GM23338 (cell line): ENCODE measurements at regions not wholly inside any gene's neighbourhood (a gene's known extent, or its start where the extent isn't known, plus 50 kb on each side); places are given as distances from the start of the nearest gene placed in this dataset.

ENCODE experiments used
- ATAC-seq: fragments of 200-7000 bp; cut with Tn5 transposase; 3 replicates; pipeline ENCODE4 v1.9.1; 2020
- DNase-seq: peaks from one replicate; pipeline ENCODE4 v3.0.0-alpha.2; 2015; ENCODE audit warnings: low spot score
- H2AFZ ChIP-seq: fragments of 200-600 bp; sonication (generic); 2 replicates; pipeline ENCODE4 v1.8.0; 2016; ENCODE audit warnings: antibody characterized with exemption, mild to moderate bottlenecking, moderate library complexity
- H3F3A ChIP-seq: fragments of 200-600 bp; sonication (generic); replicated peaks from 2 replicates; pipeline ENCODE4 v1.8.0; 2017; ENCODE audit warnings: antibody characterized with exemption, mixed run types, low read depth
- H3K27ac ChIP-seq: fragments of 200-600 bp; sonication (generic); 2 replicates; pipeline ENCODE4 v1.6.1; 2016; ENCODE audit warnings: low read depth
- H3K27me3 ChIP-seq: fragments of 200-600 bp; sonication (generic); 2 replicates; pipeline ENCODE4 v1.8.0; 2016; ENCODE audit warnings: mild to moderate bottlenecking, mixed run types, moderate library complexity; ENCODE audit not compliant: insufficient read depth
- H3K36me3 ChIP-seq: fragments of 200-600 bp; sonication (generic); 2 replicates; pipeline ENCODE4 v1.8.0; 2016; ENCODE audit warnings: mild to moderate bottlenecking; ENCODE audit not compliant: insufficient read depth
- H3K4me1 ChIP-seq: fragments of 200-600 bp; sonication (generic); 2 replicates; pipeline ENCODE4 v1.8.0; 2016; ENCODE audit warnings: mild to moderate bottlenecking, moderate library complexity; ENCODE audit not compliant: insufficient read depth
- H3K4me2 ChIP-seq: fragments of 200-600 bp; sonication (generic); 2 replicates; pipeline ENCODE4 v1.7.1; 2017; ENCODE audit warnings: mixed run types
- H3K4me3 ChIP-seq: fragments of 200-600 bp; sonication (generic); 2 replicates; pipeline ENCODE4 v1.6.1; 2016; ENCODE audit warnings: mixed run types
- H3K79me2 ChIP-seq: fragments of 200-600 bp; sonication (generic); replicated peaks from 2 replicates; pipeline ENCODE4 v1.8.0; 2017; ENCODE audit warnings: mild to moderate bottlenecking; ENCODE audit not compliant: insufficient read depth
- H3K9me2 ChIP-seq: fragments of 200-600 bp; sonication (generic); 2 replicates; pipeline ENCODE4 v1.8.0; 2017; ENCODE audit not compliant: insufficient read depth
- H4K20me1 ChIP-seq: fragments of 200-600 bp; sonication (generic); replicated peaks from 2 replicates; pipeline ENCODE4 v1.8.0; 2017; ENCODE audit warnings: mild to moderate bottlenecking; ENCODE audit not compliant: insufficient read depth
- H3K27ac Mint-ChIP-seq: 2 replicates; pipeline ENCODE4 v1.8.0; 2020; ENCODE audit warnings: inconsistent platforms, mild to moderate bottlenecking, moderate library complexity, mixed read lengths
- H3K27me3 Mint-ChIP-seq: 3 replicates; pipeline ENCODE4 v1.8.0; 2022; ENCODE audit warnings: low read depth, mild to moderate bottlenecking, moderate library complexity, mixed read lengths, inconsistent platforms; ENCODE audit not compliant: insufficient read depth, poor library complexity
- H3K36me3 Mint-ChIP-seq: 3 replicates; pipeline ENCODE4 v1.8.0; 2021; ENCODE audit warnings: low read depth, mild to moderate bottlenecking, inconsistent platforms, moderate library complexity, mixed read lengths
- H3K4me1 Mint-ChIP-seq: 3 replicates; pipeline ENCODE4 v1.8.0; 2020; ENCODE audit warnings: mild to moderate bottlenecking, inconsistent platforms, mixed read lengths
- H3K4me3 Mint-ChIP-seq: 3 replicates; pipeline ENCODE4 v1.8.0; 2021; ENCODE audit warnings: moderate library complexity, mild to moderate bottlenecking, inconsistent platforms, mixed read lengths
- H3K9me3 Mint-ChIP-seq: 3 replicates; pipeline ENCODE4 v1.8.0; 2020; ENCODE audit warnings: moderate library complexity, mild to moderate bottlenecking, inconsistent platforms, mixed read lengths
- CTCF ChIP-seq, 2 experiments: fragments of 200-600 bp in 1 of 2; sonication (generic) in 1 of 2; conservative IDR thresholded peaks; 2 replicates each; pipeline versions ENCODE4 v1.5.1 to v1.6.1; 2016 to 2017; ENCODE audit warnings: antibody characterized with exemption in 2 of 2, low read depth in 2 of 2, mild to moderate bottlenecking in 2 of 2, moderate library complexity in 1 of 2
- NANOG ChIP-seq: IDR thresholded peaks from 2 replicates; pipeline ENCODE4 v1.6.1; 2016; ENCODE audit warnings: antibody characterized with exemption, borderline replicate concordance
- POLR2AphosphoS5 ChIP-seq: IDR thresholded peaks from 2 replicates; pipeline ENCODE4 v1.6.1; 2016; ENCODE audit warnings: antibody characterized with exemption, low read depth
- STAT1 ChIP-seq: IDR thresholded peaks from one replicate; pipeline ENCODE4 v1.6.1; 2016; ENCODE audit warnings: antibody characterized with exemption; ENCODE audit not compliant: unreplicated experiment
- TF ChIP-seq, protein P1 (sequence below): fragments of 250-450 bp; sonication (Bioruptor Pico); IDR thresholded peaks from 2 replicates; pipeline ENCODE4 v1.5.0; 2020; ENCODE audit warnings: mild to moderate bottlenecking, moderate library complexity
- TF ChIP-seq, protein P2 (sequence below): IDR thresholded peaks from 2 replicates; pipeline ENCODE4 v1.6.1; 2016; ENCODE audit warnings: antibody characterized with exemption
- TF ChIP-seq, protein P3 (sequence below): IDR thresholded peaks from one replicate; pipeline ENCODE4 v1.6.1; 2018; ENCODE audit warnings: antibody characterized with exemption; ENCODE audit not compliant: unreplicated experiment

DNA sequence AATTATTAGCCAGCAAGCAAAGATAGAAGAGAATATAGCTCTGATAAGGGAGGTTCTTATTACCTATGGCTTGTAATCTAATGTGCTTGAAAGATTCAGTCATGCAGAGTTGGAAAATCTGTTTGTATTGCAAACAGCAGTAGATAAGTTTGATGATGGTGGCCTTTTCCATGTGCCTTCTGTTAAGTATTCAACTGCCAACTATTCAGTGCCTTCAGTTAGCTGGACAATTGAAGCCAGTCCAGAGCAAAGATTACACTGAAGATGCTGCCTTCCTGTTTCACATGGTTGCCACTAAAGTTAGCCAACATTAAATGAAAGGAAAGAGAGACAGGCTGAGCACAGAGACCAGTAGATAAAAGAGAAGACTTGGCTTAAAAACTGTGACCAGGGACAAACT lies 92.7 kb upstream of the SLC38A2 start:
- no peaks in the 10 kb centered on the region for H3K9me2 ChIP-seq
- H3K36me3 Mint-ChIP-seq = peaks cover 16% of the 10 kb centered on the region; the same call in 2 of the 3 replicates
- H3K27ac ChIP-seq = no peak overlapping the region
- no peak overlapping the region for H3K4me3 Mint-ChIP-seq
- peaks cover 3% of the 10 kb centered on the region for H3K27me3 Mint-ChIP-seq
- ATAC-seq (no peak), DNase-seq (no peak)
- no peak overlapping the region for H2AFZ ChIP-seq
- no peak overlapping the region for H3K4me3 ChIP-seq
- no peaks in the 10 kb centered on the region for H3K36me3 ChIP-seq
- H3K27ac Mint-ChIP-seq = no peak overlapping the region
- H3K4me1 Mint-ChIP-seq = peaks cover 18% of the 10 kb centered on the region
- H3K79me2 ChIP-seq = no peaks in the 10 kb centered on the region
- TF ChIP-seq, protein P1, sequence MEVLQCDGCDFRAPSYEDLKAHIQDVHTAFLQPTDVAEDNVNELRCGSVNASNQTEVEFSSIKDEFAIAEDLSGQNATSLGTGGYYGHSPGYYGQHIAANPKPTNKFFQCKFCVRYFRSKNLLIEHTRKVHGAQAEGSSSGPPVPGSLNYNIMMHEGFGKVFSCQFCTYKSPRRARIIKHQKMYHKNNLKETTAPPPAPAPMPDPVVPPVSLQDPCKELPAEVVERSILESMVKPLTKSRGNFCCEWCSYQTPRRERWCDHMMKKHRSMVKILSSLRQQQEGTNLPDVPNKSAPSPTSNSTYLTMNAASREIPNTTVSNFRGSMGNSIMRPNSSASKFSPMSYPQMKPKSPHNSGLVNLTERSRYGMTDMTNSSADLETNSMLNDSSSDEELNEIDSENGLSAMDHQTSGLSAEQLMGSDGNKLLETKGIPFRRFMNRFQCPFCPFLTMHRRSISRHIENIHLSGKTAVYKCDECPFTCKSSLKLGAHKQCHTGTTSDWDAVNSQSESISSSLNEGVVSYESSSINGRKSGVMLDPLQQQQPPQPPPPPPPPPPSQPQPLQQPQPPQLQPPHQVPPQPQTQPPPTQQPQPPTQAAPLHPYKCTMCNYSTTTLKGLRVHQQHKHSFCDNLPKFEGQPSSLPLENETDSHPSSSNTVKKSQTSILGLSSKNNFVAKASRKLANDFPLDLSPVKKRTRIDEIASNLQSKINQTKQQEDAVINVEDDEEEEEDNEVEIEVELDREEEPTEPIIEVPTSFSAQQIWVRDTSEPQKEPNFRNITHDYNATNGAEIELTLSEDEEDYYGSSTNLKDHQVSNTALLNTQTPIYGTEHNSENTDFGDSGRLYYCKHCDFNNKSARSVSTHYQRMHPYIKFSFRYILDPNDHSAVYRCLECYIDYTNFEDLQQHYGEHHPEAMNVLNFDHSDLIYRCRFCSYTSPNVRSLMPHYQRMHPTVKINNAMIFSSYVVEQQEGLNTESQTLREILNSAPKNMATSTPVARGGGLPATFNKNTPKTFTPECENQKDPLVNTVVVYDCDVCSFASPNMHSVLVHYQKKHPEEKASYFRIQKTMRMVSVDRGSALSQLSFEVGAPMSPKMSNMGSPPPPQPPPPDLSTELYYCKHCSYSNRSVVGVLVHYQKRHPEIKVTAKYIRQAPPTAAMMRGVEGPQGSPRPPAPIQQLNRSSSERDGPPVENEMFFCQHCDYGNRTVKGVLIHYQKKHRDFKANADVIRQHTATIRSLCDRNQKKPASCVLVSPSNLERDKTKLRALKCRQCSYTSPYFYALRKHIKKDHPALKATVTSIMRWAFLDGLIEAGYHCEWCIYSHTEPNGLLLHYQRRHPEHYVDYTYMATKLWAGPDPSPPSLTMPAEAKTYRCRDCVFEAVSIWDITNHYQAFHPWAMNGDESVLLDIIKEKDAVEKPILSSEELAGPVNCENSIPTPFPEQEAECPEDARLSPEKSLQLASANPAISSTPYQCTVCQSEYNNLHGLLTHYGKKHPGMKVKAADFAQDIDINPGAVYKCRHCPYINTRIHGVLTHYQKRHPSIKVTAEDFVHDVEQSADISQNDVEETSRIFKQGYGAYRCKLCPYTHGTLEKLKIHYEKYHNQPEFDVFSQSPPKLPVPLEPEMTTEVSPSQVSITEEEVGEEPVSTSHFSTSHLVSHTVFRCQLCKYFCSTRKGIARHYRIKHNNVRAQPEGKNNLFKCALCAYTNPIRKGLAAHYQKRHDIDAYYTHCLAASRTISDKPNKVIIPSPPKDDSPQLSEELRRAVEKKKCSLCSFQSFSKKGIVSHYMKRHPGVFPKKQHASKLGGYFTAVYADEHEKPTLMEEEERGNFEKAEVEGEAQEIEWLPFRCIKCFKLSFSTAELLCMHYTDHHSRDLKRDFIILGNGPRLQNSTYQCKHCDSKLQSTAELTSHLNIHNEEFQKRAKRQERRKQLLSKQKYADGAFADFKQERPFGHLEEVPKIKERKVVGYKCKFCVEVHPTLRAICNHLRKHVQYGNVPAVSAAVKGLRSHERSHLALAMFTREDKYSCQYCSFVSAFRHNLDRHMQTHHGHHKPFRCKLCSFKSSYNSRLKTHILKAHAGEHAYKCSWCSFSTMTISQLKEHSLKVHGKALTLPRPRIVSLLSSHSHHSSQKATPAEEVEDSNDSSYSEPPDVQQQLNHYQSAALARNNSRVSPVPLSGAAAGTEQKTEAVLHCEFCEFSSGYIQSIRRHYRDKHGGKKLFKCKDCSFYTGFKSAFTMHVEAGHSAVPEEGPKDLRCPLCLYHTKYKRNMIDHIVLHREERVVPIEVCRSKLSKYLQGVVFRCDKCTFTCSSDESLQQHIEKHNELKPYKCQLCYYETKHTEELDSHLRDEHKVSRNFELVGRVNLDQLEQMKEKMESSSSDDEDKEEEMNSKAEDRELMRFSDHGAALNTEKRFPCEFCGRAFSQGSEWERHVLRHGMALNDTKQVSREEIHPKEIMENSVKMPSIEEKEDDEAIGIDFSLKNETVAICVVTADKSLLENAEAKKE (CRISPR knock-in tag) = no peak
- TF ChIP-seq NANOG (no peak), POLR2AphosphoS5 (no peak), STAT1 (no peak), CTCF (conservative IDR thresholded peaks at IDR 0.05; ENCODE audit: low read depth in 2 of 2) (no peak)
- TF ChIP-seq, protein P2, sequence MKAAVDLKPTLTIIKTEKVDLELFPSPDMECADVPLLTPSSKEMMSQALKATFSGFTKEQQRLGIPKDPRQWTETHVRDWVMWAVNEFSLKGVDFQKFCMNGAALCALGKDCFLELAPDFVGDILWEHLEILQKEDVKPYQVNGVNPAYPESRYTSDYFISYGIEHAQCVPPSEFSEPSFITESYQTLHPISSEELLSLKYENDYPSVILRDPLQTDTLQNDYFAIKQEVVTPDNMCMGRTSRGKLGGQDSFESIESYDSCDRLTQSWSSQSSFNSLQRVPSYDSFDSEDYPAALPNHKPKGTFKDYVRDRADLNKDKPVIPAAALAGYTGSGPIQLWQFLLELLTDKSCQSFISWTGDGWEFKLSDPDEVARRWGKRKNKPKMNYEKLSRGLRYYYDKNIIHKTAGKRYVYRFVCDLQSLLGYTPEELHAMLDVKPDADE = no peak
- TF ChIP-seq, protein P3, sequence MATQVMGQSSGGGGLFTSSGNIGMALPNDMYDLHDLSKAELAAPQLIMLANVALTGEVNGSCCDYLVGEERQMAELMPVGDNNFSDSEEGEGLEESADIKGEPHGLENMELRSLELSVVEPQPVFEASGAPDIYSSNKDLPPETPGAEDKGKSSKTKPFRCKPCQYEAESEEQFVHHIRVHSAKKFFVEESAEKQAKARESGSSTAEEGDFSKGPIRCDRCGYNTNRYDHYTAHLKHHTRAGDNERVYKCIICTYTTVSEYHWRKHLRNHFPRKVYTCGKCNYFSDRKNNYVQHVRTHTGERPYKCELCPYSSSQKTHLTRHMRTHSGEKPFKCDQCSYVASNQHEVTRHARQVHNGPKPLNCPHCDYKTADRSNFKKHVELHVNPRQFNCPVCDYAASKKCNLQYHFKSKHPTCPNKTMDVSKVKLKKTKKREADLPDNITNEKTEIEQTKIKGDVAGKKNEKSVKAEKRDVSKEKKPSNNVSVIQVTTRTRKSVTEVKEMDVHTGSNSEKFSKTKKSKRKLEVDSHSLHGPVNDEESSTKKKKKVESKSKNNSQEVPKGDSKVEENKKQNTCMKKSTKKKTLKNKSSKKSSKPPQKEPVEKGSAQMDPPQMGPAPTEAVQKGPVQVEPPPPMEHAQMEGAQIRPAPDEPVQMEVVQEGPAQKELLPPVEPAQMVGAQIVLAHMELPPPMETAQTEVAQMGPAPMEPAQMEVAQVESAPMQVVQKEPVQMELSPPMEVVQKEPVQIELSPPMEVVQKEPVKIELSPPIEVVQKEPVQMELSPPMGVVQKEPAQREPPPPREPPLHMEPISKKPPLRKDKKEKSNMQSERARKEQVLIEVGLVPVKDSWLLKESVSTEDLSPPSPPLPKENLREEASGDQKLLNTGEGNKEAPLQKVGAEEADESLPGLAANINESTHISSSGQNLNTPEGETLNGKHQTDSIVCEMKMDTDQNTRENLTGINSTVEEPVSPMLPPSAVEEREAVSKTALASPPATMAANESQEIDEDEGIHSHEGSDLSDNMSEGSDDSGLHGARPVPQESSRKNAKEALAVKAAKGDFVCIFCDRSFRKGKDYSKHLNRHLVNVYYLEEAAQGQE = no peak
- H3K27me3 ChIP-seq = no peaks in the 10 kb centered on the region
- no peaks in the 10 kb centered on the region for H4K20me1 ChIP-seq
- H3K4me1 ChIP-seq = peaks cover 12% of the 10 kb centered on the region
- H3K4me2 ChIP-seq = no peak overlapping the region
- H3F3A ChIP-seq = no peaks in the 10 kb centered on the region
- peaks cover 11% of the 10 kb centered on the region; the same call in 2 of the 3 replicates for H3K9me3 Mint-ChIP-seq
